Bone marrow (tissue), 2 donors: ENCODE measurements at regions not wholly inside any gene's neighbourhood (a gene's known extent, or its start where the extent isn't known, plus 50 kb on each side); places are given as distances from the start of the nearest gene placed in this dataset.

Experiments used
- DNase-seq, 2 donors: peaks; one replicate each; lab custom pipeline; 2025; lab: John Stamatoyannopoulos, UW

- DNase-seq = no peak
Observed at GRCh38 chr11:115767047-115767802, 263.0 kb upstream of the CADM1 start.

GRCh38 chr11:115766561-115766960, 262.3 kb upstream of the CADM1 start:
- no peak for DNase-seq

GRCh38 chr11:115765803-115766239, 261.6 kb upstream of the CADM1 start:
- DNase-seq = no peak

GRCh38 chr11:115764176-115764575, 260.0 kb upstream of the CADM1 start:
- no peak for DNase-seq

GRCh38 chr11:115761817-115762216, 257.6 kb upstream of the CADM1 start:
- no peak for DNase-seq

- no peak for DNase-seq
Observed at GRCh38 chr11:115761348-115761747, 257.1 kb upstream of the CADM1 start.

- DNase-seq = no peak
Observed at GRCh38 chr11:115760461-115761320, 256.5 kb upstream of the CADM1 start.

- DNase-seq = peak in 1 of 2 donors; percentile 14
Observed at GRCh38 chr11:115759622-115760460, 255.6 kb upstream of the CADM1 start.

- no peak for DNase-seq
Observed at GRCh38 chr11:115758011-115758410, 253.8 kb upstream of the CADM1 start.

GRCh38 chr11:115751243-115752015, 247.2 kb upstream of the CADM1 start:
- DNase-seq = no peak

GRCh38 chr11:115745610-115746512, 241.6 kb upstream of the CADM1 start:
- no peak for DNase-seq

GRCh38 chr11:115745066-115745465, 240.9 kb upstream of the CADM1 start:
- DNase-seq = no peak

- no peak for DNase-seq
Observed at GRCh38 chr11:115743719-115744118, 239.5 kb upstream of the CADM1 start.

- DNase-seq = no peak
Observed at GRCh38 chr11:115741376-115742107, 237.3 kb upstream of the CADM1 start.

GRCh38 chr11:115740324-115740723, 236.1 kb upstream of the CADM1 start:
- DNase-seq = no peak

- no peak for DNase-seq
Observed at GRCh38 chr11:115739878-115740277, 235.7 kb upstream of the CADM1 start.

- no peak for DNase-seq
Observed at GRCh38 chr11:115739146-115739545, 234.9 kb upstream of the CADM1 start.

- no peak for DNase-seq
Observed at GRCh38 chr11:115737875-115738274, 233.7 kb upstream of the CADM1 start.

GRCh38 chr11:115736146-115736545, 231.9 kb upstream of the CADM1 start:
- DNase-seq = no peak

GRCh38 chr11:115724666-115725065, 220.5 kb upstream of the CADM1 start:
- no peak for DNase-seq
